SIG-M5 treated with dmso at 0.1 percent for 504 hours (cell line): ENCODE measurements at regions not wholly inside any gene's neighbourhood (a gene's known extent, or its start where the extent isn't known, plus 50 kb on each side); places are given as distances from the start of the nearest gene placed in this dataset.

Experiments used
- DNase-seq: peaks from one replicate; lab custom pipeline; 2025; ENCODE audit not compliant: unreplicated experiment; lab: John Stamatoyannopoulos, UW

- DNase-seq = no peak
These were observed 478.7 kb downstream of the PDCD6IP start for GRCh38 chr3:34277110-34277509.

DNA sequence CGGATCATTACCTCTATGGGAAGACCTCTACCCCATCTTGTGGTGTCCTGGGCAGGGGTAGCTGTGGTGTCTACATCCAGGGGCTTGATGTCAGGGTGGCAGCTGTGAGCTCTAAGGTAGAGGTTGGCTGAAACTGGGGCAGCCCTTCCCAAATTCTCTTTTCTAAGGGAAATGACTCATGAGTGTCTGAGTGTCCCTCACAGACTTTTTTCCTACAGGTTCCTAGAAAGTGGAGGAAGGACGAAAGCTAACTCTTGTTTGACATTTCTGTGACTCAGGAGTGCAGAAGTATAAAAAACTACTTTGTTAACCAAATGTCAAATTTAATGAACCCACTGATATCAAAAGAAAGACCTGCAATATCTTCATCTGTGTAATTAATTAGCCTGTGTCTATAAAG, 481.5 kb downstream of the PDCD6IP start:
- no peak for DNase-seq

- no peak for DNase-seq
These were observed 485.3 kb downstream of the PDCD6IP start for GRCh38 chr3:34283751-34284150.

DNA sequence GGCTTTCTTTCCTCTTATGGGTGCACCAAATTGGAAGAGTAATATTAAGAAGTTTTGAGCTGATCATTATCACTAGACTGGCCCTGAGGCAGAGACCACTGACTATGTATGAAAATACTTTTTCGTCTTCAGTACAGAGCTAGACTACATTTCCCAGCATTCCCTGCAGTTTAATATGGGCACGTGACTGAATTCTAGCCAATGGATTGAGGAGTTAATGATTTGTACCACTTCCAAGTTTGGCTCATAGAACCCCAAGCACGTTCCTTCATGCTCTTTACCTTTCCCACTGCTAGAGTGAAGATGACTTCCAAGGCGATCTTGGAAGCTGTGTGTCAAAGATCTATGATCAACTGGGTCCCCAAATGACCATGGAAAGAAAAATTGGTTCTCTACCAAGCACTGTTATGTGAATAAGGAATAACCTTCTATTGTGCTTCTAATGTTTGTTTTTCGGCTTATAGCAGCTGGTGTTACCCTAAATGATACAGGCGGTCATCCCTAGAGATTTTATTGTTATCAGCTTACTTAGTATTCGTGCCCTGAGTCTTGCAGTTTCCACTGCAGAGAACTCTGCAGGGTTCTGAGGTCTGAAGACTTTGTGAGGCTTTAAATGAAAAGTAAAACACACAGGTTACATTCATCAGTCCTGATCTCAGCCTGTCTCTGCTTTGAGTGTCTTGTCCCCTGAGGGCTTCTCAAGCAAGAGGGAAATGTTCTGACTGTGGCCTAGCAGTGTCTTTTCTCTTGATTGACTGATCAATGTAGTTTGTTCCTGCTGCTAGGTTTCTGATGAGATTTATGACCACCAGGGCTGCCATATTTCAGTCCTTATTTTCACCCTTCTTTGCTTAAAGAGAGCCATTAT, 486.8 kb downstream of the PDCD6IP start:
- DNase-seq = no peak

DNA sequence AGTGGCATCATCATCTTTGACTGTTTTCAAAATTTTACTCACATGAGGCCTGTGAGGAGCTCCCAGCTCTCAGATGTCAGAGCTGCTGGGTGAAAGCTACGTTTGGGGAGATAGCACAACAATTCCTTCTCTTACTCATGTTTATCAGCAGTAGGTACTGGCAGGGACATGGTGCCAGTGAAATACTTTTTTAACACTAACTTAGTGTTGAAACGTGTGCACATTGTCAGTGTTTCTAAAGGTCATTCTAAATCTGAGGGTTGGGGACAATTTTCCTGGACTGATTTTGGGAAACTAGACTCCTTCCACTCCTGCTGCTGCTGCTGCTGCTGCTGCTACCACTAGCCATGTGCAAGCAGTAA, 487.4 kb downstream of the PDCD6IP start:
- no peak for DNase-seq

DNA sequence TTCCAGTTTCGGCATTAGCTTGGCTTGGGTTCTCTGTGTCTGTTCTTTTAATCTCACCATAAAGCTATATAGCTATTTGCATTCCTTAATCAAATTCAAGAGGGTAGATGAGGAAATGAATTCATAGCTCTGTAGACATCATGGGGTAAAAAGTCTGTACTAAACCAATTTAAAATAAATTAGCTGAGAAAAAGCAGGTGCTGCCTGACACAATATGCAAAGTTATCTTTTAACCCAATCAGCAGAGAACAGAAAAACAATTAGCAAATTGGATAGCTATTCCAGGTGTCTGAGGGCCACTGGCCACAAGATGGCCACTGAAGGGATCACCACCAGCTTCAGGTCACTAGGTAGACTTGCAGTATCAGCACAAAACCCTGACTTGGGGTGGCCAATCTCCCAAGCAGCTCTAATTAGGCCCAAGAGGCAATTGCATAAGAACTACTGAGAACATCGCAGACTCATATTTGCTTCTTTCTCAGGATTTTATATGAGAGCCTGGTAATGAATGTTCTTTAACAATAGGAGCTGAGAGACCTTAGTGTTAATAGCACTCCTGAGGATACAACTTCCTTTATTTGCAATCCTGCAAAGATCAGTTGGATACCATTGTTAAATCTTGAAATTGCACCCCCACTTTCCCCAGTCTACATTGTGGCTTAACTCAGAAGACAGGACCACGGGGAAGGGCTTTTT, 494.3 kb downstream of the PDCD6IP start:
- DNase-seq = no peak

DNA sequence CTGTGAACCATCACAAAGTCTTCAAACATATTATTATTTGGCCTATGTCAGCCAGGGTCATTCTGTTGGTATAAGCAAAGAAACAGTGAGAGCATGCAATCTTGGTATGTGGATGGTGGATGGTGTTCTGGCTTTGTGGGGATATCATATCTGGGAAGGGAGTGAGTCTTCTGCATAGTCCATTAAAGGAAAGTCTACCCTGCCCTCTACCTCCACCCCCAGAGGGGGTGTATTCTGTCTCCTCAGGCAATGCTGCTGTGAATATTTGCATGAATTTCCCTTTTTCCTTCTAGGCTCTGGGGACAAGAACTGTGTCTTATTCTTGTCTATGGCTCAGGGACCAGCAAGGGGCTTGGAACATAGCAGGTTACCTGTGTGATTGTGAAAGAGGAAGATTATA, 495.8 kb downstream of the PDCD6IP start:
- no peak for DNase-seq

DNA sequence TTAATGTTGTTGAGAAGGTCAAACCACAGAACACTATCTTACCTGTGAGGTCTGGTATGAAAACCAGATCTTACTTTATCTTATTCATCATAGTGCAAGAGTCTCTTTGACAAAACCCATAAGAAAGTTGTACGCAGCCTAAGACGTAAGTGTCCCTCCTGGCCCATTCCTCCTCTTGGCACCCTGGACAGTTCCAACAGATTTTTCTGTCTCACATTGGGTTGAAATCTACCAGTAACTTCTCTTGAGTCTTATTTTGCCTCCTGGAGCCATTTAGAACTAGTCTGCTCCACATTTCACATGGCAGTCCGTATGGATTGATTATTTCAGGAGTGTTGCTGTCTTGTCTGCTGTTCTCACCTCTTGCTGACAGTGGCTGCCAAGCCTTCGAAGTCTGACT, 498.4 kb downstream of the PDCD6IP start:
- DNase-seq = no peak

- DNase-seq = no peak
These were observed 500.2 kb downstream of the PDCD6IP start for GRCh38 chr3:34298653-34299052.

GRCh38 chr3:34300621-34301020, 502.2 kb downstream of the PDCD6IP start:
- no peak for DNase-seq

- DNase-seq = no peak
These were observed 502.9 kb downstream of the PDCD6IP start for GRCh38 chr3:34301313-34301712.

DNA sequence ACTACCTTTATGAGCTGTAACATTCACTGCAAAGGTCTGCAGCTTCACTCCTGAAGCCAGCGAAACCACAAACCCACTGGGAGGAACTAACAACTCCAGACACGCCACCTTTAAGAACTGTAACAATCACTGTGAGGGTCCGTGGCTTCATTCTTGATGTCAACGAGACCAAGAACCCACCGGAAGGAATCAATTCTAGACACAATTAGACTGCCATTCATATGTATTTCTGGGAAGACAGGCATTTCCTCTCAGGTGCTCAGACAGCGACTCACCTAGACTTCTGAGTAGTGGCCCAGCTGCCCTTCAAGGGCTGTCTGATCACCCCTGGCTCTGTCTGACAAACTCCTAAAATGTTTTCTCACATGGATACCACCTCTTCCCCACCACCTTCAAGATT, 506.8 kb downstream of the PDCD6IP start:
- DNase-seq = no peak

DNA sequence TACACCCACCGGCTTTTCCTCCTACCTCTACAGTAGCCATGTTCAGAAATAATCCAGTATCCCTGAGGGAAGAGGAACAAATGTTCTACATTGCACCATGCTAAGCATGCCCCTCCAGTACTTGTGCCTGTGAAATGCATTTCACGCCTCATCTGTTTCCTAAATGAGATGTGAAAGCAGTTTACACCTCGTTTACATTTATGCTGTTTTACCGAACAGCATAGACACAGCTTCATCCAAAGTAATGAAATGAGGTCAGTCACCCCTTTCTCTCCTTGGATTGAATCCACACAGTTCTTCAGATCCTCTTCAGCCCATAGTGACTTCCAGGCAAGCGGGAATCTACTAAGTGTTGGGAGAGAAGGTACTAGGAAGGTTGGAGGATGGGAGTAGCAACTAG, 514.3 kb downstream of the PDCD6IP start:
- no peak for DNase-seq

DNA sequence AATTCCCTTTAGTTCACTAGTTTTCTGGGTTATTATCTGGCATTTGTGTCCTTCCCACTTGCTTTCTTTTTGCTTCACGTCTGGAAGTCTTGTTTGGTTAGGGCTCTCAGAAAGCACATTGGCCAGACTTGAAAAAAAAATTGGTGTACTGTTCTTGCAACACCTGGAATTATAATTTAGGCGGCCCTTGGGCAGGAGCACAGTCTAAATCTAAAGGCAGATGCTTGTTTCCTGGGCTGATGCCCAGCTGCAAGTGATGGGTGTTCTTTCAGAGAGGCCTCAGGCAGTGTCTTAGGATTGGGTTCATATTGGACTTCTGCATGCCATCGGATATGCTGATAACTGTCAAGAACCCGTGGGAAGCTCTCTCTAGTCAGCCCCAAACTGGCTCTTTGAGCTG, 521.5 kb downstream of the PDCD6IP start:
- DNase-seq = no peak

DNA sequence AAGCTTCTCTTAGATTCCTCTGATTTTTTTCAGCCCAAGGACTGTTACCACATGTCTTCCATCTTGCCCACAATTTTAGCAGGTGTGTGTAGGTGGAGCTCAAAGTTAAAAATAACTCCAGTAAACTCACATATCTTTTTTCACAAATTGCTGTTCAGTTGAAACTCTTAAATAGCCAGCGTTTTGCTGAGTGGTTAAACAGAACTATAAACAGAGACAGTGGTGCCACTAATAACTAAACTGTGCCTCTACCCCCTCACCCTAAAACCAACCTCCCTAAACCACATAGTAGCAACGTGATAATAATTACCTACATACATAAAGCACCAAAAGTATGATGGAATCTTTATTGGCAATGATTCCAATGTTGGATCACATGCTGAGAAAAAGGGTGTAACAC, 525.1 kb downstream of the PDCD6IP start:
- DNase-seq = no peak

DNA sequence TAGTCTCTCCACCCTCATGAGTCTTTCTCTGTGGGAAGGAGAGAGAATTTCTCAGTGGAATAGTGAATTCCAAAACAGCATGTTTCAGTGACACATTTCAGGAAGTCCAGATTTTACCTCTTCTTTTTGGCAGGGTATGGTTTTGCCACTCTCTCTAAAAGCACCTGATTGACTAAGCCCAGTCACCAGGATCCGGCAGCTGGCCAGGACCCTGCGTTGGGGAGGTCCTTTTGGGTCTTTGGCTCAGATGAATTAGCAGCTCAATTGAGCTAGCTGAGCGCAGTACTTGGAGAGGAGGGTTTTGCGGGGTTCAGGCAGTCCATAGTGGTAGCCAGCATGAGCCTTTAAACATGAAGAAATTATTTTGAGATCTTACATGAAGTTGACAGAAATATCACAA, 548.2 kb downstream of the PDCD6IP start:
- no peak for DNase-seq

DNA sequence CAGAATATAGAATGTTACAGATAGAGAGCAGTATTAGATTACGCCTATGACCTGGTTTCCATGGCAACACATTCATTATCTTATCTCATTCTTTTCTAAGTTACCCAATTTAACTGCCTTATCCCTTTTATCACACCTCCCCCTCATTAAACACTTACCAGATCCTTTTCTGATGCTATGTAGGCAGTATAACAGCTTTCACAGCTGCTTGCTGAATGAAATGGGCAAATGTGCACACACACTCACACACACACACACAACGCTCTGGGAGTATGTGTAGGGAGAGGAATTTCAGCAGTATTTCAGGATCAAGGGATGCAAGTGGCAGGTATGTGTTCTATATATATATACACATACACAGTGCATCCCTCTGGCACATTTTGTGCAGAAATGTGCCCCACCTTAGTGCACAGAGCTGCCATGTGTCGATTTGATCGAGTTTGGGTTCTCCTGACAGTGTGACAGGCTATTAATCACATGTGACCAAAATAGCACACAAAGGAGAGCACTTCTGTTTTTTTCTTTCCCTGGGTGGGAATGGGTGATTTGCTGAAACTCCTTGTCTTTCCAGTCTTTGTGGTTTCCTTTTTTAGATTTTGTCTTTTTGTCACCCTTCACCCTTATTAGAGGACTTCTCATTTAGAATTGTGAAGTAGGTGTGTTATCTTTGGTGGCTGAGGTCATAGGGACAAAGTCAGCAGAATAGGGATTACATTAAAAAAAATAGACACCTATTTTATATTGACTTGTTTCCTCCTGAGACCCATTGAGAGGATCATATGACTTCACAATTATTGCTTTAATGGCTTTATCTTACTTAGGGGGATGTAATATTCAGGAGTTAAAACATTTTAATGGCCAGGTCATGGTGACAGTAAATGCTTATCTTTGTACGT, 553.7 kb downstream of the PDCD6IP start:
- no peak for DNase-seq

- no peak for DNase-seq
These were observed 554.4 kb downstream of the PDCD6IP start for GRCh38 chr3:34352778-34353331.

- no peak for DNase-seq
These were observed 559.0 kb downstream of the PDCD6IP start for GRCh38 chr3:34357461-34357860.

DNA sequence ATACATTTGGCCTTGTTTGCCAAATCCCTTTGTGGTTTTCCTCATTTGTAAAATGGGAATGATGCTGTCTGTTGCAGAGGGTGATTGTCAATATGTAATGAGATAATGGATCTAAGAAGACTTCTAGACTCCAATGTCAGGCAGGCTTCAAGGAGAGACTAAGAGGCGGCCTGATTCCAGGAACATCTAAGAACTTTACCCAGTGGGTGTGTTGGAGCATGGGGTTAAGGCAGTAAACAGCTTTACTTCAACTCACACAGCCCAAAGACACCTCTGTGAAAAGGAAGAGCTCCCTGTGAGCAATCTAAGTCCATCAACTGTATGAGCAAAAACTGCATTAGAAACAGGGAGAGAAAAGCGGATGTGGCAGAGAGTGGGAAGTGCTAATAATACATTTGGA, 560.6 kb downstream of the PDCD6IP start:
- DNase-seq = no peak

GRCh38 chr3:34360713-34361112, 562.3 kb downstream of the PDCD6IP start:
- no peak for DNase-seq
